Activated CD4-positive, alpha-beta T cell treated with anti-CD3 and anti-CD28 coated beads, Interleukin-2, amount 50 U/mL, for 1 hour (primary cell): ENCODE measurements at regions not wholly inside any gene's neighbourhood (a gene's known extent, or its start where the extent isn't known, plus 50 kb on each side); places are given as distances from the start of the nearest gene placed in this dataset.

Source experiments
- DNase-seq: peaks from one replicate; pipeline ENCODE4 v3.0.0-alpha.2; 2020

DNA sequence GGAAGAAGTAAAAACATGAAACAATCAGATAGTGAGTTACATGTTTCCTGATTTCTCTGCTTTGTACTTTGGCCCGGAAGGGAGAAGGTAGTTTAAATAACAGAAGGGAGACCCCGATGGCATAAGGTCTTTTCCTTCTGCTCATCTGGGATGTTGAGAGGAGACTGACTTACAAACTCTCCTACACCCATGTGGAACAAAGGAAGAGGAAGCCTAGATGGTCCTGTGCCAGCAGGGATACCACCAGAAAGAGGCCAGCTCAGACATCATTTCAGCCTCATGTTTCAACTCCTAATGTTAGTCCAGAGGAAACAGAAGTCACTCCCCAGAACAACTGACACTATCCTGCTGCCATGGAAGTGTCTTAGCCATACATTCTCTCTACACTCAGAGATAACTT lies 250.7 kb upstream of the NOX3 start:
- DNase-seq, result no peak

DNA sequence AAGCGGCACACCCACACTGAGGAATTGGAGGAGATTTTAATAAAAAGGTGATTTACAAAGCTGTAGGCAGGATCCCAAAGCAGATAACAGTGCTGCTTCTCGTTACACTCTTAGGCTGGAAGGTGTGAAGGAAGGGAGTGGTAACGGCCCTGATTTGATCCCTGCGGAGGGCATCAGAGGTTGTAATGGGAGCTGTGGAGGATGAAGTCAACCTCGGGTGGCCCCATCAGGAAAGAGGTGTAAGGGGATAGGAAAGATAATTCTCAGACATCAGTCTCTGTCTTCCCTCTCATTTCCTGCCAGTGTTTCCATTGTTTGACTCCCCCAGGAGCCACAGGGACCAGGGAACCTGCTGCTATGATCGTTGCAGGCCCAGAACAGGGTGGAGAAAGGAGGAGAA lies 245.7 kb upstream of the NOX3 start:
- DNase-seq, result no peak

- DNase-seq, result no peak
These were observed 239.9 kb upstream of the NOX3 start for GRCh38 chr6:155695495-155695894.

DNA sequence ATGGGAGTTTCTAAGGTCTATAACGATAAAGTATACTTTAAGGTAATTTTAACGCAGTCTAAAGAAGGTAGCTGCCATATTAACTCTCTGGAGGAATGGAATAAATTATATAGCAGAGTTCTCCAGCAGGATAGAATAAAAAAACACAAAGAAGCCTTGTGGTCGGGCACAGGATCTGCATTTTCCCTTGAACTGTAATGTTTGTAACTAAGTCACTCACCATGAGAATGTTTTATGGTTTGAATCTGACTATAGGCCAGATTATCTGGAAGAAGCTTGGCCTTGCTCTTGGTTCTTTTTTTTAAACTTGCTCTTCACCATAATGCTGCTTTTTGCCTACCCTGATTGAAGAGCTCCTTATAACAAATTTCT lies 238.8 kb upstream of the NOX3 start:
- DNase-seq, result no peak

- DNase-seq, result no peak
These were observed 238.2 kb upstream of the NOX3 start for GRCh38 chr6:155693573-155694418.

GRCh38 chr6:155690820-155691219 lies 235.2 kb upstream of the NOX3 start:
- DNase-seq, result no peak

- DNase-seq, result no peak
These were observed 232.0 kb upstream of the NOX3 start for GRCh38 chr6:155687645-155688044.

DNA sequence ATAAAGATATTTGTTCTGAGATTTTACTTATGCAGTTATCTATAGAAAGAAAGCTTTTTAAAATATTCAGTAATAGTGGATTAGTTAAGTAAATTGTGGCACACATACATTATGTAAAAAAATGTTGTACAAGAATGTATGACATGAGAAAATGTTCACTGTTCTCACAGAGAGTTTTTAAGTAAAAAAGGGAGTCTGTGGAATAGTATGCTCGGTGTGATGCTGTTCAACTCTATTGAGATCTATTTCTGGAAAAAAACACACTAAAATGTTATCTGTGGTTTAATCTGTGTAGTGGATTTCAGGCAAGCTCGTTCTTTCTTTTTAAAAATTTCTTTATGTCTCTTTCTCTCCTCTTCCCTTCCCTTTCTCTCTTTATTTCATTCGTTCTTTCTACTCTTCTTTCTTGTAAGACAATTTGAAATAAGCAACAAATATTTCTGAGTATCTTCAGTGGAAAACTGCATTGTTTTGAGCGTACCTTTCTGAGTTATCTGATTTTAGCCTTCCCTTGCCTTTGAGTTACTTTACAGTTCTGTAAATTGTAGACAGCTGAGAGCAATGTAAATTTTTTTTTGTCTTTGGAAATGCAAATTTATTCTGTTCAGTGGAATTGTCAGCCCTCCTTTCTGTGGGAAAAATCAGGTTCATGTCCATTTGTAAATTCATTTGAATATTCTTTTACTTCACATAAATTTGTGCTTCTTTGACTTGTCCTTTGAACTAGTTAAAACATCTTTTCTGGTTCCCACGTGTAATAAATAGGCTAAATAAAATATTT lies 229.0 kb upstream of the NOX3 start:
- DNase-seq, result no peak

GRCh38 chr6:155678361-155678760 lies 222.7 kb upstream of the NOX3 start:
- no peak for DNase-seq

DNA sequence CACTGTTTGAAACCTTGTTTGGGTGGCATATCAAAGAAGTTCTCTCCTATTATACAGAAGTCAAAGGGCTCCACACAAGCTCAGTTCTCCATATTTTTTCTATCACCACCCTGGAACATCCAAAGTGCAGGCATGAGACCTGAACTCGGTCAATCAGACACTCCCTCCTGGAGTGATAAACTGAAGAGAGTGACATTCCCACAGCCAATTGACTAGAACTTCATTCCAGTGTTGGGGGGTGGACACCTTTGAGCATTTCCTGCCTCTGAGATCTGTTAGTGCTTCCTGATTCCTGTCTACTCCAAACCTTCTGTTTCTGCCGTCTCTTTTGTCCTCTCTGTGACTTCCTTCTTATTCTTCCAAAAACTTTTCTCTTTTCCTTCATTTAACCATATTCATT lies 220.7 kb upstream of the NOX3 start:
- DNase-seq, result no peak

- no peak for DNase-seq
These were observed 215.0 kb upstream of the NOX3 start for GRCh38 chr6:155670655-155671054.

DNA sequence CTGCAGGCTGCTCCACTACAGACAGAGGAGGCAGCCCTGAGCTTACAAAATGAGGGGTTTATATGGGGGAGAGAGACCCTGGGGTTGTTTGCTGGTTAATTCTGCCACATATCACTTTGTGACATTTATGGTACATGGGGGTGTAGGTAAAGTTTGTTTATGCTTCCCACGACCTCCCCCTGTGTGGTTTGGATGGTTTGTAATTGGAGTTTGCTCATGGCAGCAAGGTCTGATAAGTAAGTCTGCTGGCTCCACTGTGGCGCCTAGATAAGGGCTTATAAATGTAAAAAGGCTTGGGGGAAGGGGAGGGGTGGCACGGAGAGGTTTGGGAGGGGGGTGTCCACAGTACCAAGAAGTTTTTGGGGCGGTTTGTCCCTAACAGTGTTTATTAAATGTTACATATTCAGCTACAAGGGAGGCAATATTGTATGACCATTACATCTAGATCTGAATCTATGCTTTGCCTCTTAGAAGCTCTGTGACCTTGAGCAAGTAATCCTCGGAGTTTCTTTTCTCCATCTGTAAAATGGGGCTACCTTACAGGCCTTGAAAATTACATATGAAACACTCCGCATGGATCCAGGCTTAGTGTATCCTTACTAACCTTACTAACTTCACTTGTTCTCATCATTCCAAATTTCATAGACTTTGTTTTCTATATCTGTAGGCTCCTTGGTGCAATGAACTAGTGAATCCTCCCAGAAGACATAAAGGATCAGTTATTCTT lies 204.8 kb upstream of the NOX3 start:
- no peak for DNase-seq

GRCh38 chr6:155656024-155656423 lies 200.4 kb upstream of the NOX3 start:
- DNase-seq, result no peak

- DNase-seq, result no peak
These were observed 198.8 kb upstream of the NOX3 start for GRCh38 chr6:155654474-155654873.

- DNase-seq, result no peak
These were observed 192.7 kb upstream of the NOX3 start for GRCh38 chr6:155648301-155648700.

GRCh38 chr6:155647354-155647753 lies 191.7 kb upstream of the NOX3 start:
- DNase-seq, result no peak

DNA sequence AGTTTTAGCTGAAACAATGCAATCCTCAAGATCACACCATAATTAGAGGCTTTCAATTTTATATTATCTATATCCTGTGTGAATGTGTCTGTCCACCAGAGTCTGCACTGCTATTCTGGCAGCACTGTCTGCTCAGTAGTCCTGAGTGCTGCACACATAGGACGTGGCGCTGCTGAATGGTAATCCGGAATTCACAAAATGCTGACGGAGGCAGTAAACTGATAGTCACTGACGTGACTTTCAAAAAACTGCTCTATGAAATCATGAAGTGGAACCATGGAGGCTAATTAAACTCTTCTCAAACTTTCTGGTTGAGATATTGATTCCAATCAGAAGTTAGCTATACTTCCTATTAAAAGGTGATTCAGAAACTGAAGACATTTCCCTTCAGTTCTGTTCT lies 190.8 kb upstream of the NOX3 start:
- DNase-seq, result no peak

DNA sequence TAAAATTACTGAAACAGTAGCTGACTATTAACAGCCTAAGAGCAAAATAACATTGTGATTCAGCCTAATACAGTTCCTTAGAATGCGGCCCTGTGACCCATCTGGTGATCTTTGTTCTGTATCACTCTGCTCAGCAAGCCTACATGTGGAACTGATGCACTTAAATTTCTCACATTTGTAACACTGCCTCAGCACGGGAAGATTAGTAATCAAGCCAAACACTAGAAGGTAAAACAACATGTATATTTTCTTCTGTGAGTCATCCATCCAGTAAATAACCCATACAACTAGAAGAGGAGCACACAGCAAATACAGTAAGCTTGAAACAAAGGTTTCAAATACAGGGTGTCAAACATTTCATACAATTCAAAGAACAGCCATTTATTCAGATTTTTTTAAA lies 189.7 kb upstream of the NOX3 start:
- no peak for DNase-seq

GRCh38 chr6:155641603-155642002 lies 186.0 kb upstream of the NOX3 start:
- no peak for DNase-seq

DNA sequence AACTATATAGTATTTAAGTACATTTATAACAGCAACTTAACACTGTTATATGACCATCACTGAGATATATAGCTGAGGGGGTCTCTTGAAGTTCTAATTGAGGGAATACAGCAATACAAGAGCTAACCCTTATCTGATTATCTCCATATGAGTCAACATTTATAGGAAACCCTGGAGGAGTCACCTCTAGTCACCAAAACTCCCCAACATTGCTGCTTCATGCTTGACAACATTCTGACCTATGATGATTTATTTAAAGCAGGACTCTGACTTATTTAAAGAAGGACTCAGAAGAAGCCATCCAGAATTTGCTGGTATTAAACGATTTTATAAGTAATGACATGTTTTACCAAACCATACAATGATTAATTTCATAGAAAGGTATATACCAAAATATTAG lies 182.6 kb upstream of the NOX3 start:
- DNase-seq, result no peak

GRCh38 chr6:155635416-155635815 lies 179.8 kb upstream of the NOX3 start:
- DNase-seq, result no peak

DNA sequence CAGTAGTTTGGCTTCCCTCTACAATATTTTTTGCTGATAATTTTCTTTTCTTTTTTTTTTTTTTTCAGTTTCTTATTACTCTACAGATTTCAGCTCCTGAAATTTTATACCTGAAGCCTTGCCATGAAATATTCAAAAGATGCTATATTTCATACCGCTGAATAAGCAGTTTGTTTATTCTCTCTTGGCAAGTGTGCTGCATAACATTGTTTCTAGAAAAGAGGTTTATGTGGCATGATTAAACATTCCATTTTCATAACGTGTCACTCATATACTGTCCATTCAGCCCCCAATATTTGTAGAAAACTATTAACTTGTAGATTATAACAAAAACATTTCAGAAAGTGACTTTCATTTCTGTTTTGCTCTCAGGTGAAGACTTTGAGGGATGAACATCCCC lies 174.4 kb upstream of the NOX3 start:
- DNase-seq, result no peak

GRCh38 chr6:155629652-155630051 lies 174.0 kb upstream of the NOX3 start:
- DNase-seq, result no peak

DNA sequence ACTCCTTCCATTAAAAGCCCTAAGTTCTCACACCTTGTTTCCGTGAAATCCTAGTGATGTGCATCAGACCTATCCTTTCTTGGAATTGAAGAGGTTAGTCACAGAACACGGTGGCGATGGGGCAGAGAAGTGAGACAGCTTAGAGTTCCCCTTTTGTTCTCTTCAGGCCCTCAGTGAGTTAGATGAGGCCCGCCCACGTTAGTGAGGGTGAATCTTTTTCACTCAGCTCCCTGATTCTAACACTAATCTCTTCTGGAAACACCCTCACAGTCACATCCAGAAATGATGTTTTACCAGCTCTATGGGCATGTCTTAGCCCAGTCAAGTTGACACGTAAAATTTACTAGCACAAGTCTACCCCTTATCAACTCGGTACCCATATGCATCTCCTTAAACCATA lies 172.7 kb upstream of the NOX3 start:
- DNase-seq, result no peak
